IMR-90 (cell line): ENCODE measurements at regions not wholly inside any gene's neighbourhood (a gene's known extent, or its start where the extent isn't known, plus 50 kb on each side); places are given as distances from the start of the nearest gene placed in this dataset.

Source experiments
- ATAC-seq: fragments of 200-7000 bp; cut with Tn5 transposase; 2 replicates; pipeline ENCODE4 v1.9.1; 2020; ENCODE audit warnings: low read depth, mild to moderate bottlenecking, moderate library complexity
- BruUV-seq: library from RNA; stranded (reverse); fragments of 400-500 nt; replicated peaks from 2 replicates; lab custom pipeline; 2021; lab: Mats Ljungman, UMichigan
- CTCF ChIA-PET: fragments of 300-600 bp; formaldehyde crosslinking; extraction: SDS; loops from one replicate; lab custom pipeline; 2021; ENCODE audit warnings: antibody characterized with exemption; lab: Yijun Ruan, JAX
- POLR2A ChIA-PET: fragments of 300-600 bp; sonication (Branson Sonifier 250); formaldehyde crosslinking; loops from one replicate; lab custom pipeline; 2022; ENCODE audit warnings: antibody characterized with exemption; ENCODE audit not compliant: unreplicated experiment; lab: Charles Lee
- DNase-seq: peaks from one replicate; pipeline ENCODE4 v3.0.0; 2013
- H2AFZ ChIP-seq: replicated peaks from 2 replicates; pipeline ENCODE3; 2013; ENCODE audit warnings: low read length, mild to moderate bottlenecking; ENCODE audit not compliant: poor library complexity
- H2AK5ac ChIP-seq: 2 replicates; pipeline ENCODE4 v1.6.1; 2013; ENCODE audit warnings: low read depth, low read length, inconsistent platforms
- H2AK9ac ChIP-seq: replicated peaks from 2 replicates; pipeline ENCODE3; 2013; ENCODE audit warnings: mild to moderate bottlenecking, low read depth, low read length, moderate library complexity; ENCODE audit not compliant: poor library complexity
- H2BK120ac ChIP-seq: 2 replicates; pipeline ENCODE4 v1.6.1; 2013; ENCODE audit warnings: low read depth, low read length, inconsistent platforms
- H2BK15ac ChIP-seq: 3 replicates; pipeline ENCODE4 v1.6.1; 2013; ENCODE audit warnings: low read depth, low read length, inconsistent platforms
- H2BK20ac ChIP-seq: 2 replicates; pipeline ENCODE4 v1.6.1; 2013; ENCODE audit warnings: low read depth, mild to moderate bottlenecking, inconsistent platforms, low read length, moderate library complexity
- H2BK5ac ChIP-seq: 2 replicates; pipeline ENCODE4 v1.6.1; 2013; ENCODE audit warnings: mild to moderate bottlenecking, low read depth, low read length, inconsistent platforms; ENCODE audit not compliant: poor library complexity, severe bottlenecking
- H3K14ac ChIP-seq: replicated peaks from 2 replicates; pipeline ENCODE4 v1.6.1; 2013; ENCODE audit warnings: low read depth, low read length, inconsistent platforms
- H3K18ac ChIP-seq: 2 replicates; pipeline ENCODE4 v1.6.1; 2013; ENCODE audit warnings: low read depth, low read length, control low read depth
- H3K23ac ChIP-seq: 2 replicates; pipeline ENCODE4 v1.6.1; 2013; ENCODE audit warnings: low read depth, low read length, inconsistent platforms
- H3K27ac ChIP-seq: 2 replicates; pipeline ENCODE4 v1.5.1; 2013; ENCODE audit warnings: mild to moderate bottlenecking, control low read depth, low read length; ENCODE audit not compliant: insufficient read depth
- H3K27me3 ChIP-seq: 2 replicates; pipeline ENCODE4 v1.6.1; 2013; ENCODE audit warnings: low read length; ENCODE audit not compliant: control insufficient read depth, insufficient read depth
- H3K36me3 ChIP-seq: 2 replicates; pipeline ENCODE4 v1.6.1; 2013; ENCODE audit warnings: low read length, mixed read lengths; ENCODE audit not compliant: control insufficient read depth, insufficient read depth
- H3K4ac ChIP-seq: 2 replicates; pipeline ENCODE4 v1.6.1; 2013; ENCODE audit warnings: low read depth, low read length, inconsistent platforms
- H3K4me1 ChIP-seq: 2 replicates; pipeline ENCODE4 v1.6.1; 2013; ENCODE audit warnings: low read length, mixed read lengths; ENCODE audit not compliant: control insufficient read depth, insufficient read depth
- H3K4me2 ChIP-seq: 2 replicates; pipeline ENCODE4 v1.6.1; 2013; ENCODE audit warnings: low read depth, mild to moderate bottlenecking, control low read depth, low read length, moderate library complexity
- H3K4me3 ChIP-seq: 2 replicates; pipeline ENCODE4 v1.5.1; 2013; ENCODE audit warnings: low read depth, mild to moderate bottlenecking, control low read depth, low read length, moderate library complexity; ENCODE audit not compliant: insufficient read depth
- H3K56ac ChIP-seq: 2 replicates; pipeline ENCODE4 v1.6.1; 2013; ENCODE audit warnings: low read length, inconsistent platforms; ENCODE audit not compliant: insufficient read depth; ENCODE audit errors: extremely low read depth
- H3K79me1 ChIP-seq, 2 experiments: 2 replicates each; pipeline ENCODE4 v1.6.1; 2013; ENCODE audit warnings: low read length in 2 of 2, inconsistent platforms in 1 of 2, low read depth in 1 of 2
- H3K9ac ChIP-seq: 2 replicates; pipeline ENCODE4 v1.6.1; 2013; ENCODE audit warnings: low read depth, low read length, control low read depth
- H3K9me1 ChIP-seq: 2 replicates; pipeline ENCODE4 v1.6.1; 2013; ENCODE audit warnings: low read length, inconsistent platforms; ENCODE audit not compliant: insufficient read depth
- H3K9me3 ChIP-seq: 2 replicates; pipeline ENCODE4 v1.6.1; 2013; ENCODE audit warnings: low read length; ENCODE audit not compliant: control insufficient read depth, insufficient read depth
- H4K20me1 ChIP-seq: 2 replicates; pipeline ENCODE4 v1.6.1; 2013; ENCODE audit warnings: low read length, inconsistent platforms; ENCODE audit not compliant: insufficient read depth
- H4K5ac ChIP-seq: 2 replicates; pipeline ENCODE4 v1.6.1; 2013; ENCODE audit warnings: mild to moderate bottlenecking, low read depth, low read length, control low read depth
- H4K8ac ChIP-seq, 2 experiments: 2 replicates each; pipeline ENCODE4 v1.6.1; 2013; ENCODE audit warnings: low read depth in 2 of 2, low read length in 2 of 2, control low read depth in 1 of 2, inconsistent platforms in 1 of 2
- H4K91ac ChIP-seq: 2 replicates; pipeline ENCODE4 v1.6.1; 2013; ENCODE audit warnings: low read depth, low read length, inconsistent platforms; ENCODE audit not compliant: insufficient read depth
- CEBPB ChIP-seq: IDR thresholded peaks from 2 replicates; pipeline ENCODE4 v1.6.1; 2012; ENCODE audit warnings: low read depth, low read length, improper control_type of control experiment
- CHD1 ChIP-seq: IDR thresholded peaks from 2 replicates; pipeline ENCODE4 v1.6.1; 2012; ENCODE audit warnings: low read depth, low read length, improper control_type of control experiment
- CTCF ChIP-seq: conservative IDR thresholded peaks from 2 replicates; pipeline ENCODE4 v1.5.1; 2012; ENCODE audit warnings: mild to moderate bottlenecking, low read depth, low read length, improper control_type of control experiment
- ELK1 ChIP-seq: fragments of 150-350 bp; IDR thresholded peaks from 2 replicates; pipeline ENCODE4 v1.6.1; 2016; ENCODE audit warnings: low read depth, mild to moderate bottlenecking, low read length, moderate library complexity, borderline replicate concordance
- FOS ChIP-seq: fragments of 150-350 bp; IDR thresholded peaks from 2 replicates; pipeline ENCODE4 v1.6.1; 2016; ENCODE audit warnings: low read depth, low read length
- MAFK ChIP-seq: IDR thresholded peaks from 2 replicates; pipeline ENCODE4 v1.6.1; 2012; ENCODE audit warnings: low read depth, low read length, improper control_type of control experiment
- MAZ ChIP-seq: IDR thresholded peaks from 2 replicates; pipeline ENCODE4 v1.6.1; 2012; ENCODE audit warnings: low read depth, mild to moderate bottlenecking, low read length, improper control_type of control experiment, moderate library complexity, borderline replicate concordance
- MXI1 ChIP-seq: IDR thresholded peaks from 2 replicates; pipeline ENCODE4 v1.6.1; 2012; ENCODE audit warnings: low read depth, mild to moderate bottlenecking, low read length, moderate library complexity, borderline replicate concordance
- POLR2A ChIP-seq: IDR thresholded peaks from 2 replicates; pipeline ENCODE4 v1.6.1; 2012; ENCODE audit warnings: mild to moderate bottlenecking, low read depth, low read length
- RAD21 ChIP-seq: IDR thresholded peaks from 2 replicates; pipeline ENCODE4 v1.6.1; 2012; ENCODE audit warnings: low read length, improper control_type of control experiment
- RCOR1 ChIP-seq: IDR thresholded peaks from 2 replicates; pipeline ENCODE4 v1.6.1; 2012; ENCODE audit warnings: mild to moderate bottlenecking, low read length, improper control_type of control experiment; ENCODE audit not compliant: insufficient replicate concordance
- RFX5 ChIP-seq: IDR thresholded peaks from 2 replicates; pipeline ENCODE4 v1.8.0; 2012; ENCODE audit warnings: low read depth, mild to moderate bottlenecking, low read length, moderate library complexity
- USF2 ChIP-seq: fragments of 150-350 bp; IDR thresholded peaks from 2 replicates; pipeline ENCODE4 v1.6.1; 2017; ENCODE audit warnings: mild to moderate bottlenecking, antibody characterized with exemption, low read length, low read depth
- WGBS, 2 experiments: methylation state at CpG; one replicate each; pipeline versions ENCODE4 v1.1.5 to v1.1.7; 2013; ENCODE audit warnings: missing lambda C conversion rate in 2 of 2; ENCODE audit not compliant: insufficient read length in 1 of 2; ENCODE audit errors: extremely low coverage in 2 of 2; 5-methylcytosine and 5-hydroxymethylcytosine counted together
- dilution Hi-C: fragments of 300-500 bp; cut with HindIII; formaldehyde crosslinking; loops from one replicate; pipeline ENCODE4 v1.14.3; 2018; ENCODE audit warnings: low sequenced_read_pairs; ENCODE audit not compliant: unreplicated experiment
- in situ Hi-C: fragments of 300-500 bp; cut with MboI; formaldehyde crosslinking; loops from 3 replicates; pipeline ENCODE4 v1.14.3; 2019; ENCODE audit warnings: low sequenced_read_pairs, inconsistent platforms, mixed read lengths
- intact Hi-C: fragments of 100-400 bp; cut with micrococcal nuclease; formaldehyde crosslinking; loops from 2 replicates; pipeline ENCODE4 v1.10.0; 2022

- no peak for DNase-seq
- no peak overlapping the region for H4K91ac ChIP-seq
- intact Hi-C loops, result no loop called here
- peaks cover 5% of the 10 kb centered on the region for H3K27me3 ChIP-seq
- H2AK5ac ChIP-seq, result no peak overlapping the region
- no peaks in the 10 kb centered on the region for H3K79me1 ChIP-seq
- no TSS peak for BruUV-seq
- no peak overlapping the region for H3K27ac ChIP-seq
- POLR2A ChIA-PET, result no interaction called here
- ATAC-seq, result no peak
- no peak overlapping the region for H3K4ac ChIP-seq
- H2BK20ac ChIP-seq, result no peak overlapping the region
- H2BK5ac ChIP-seq, result no peak overlapping the region
- no CpG with 5 or more reads among the region's 2 CpGs for WGBS, 2 experiments
- no peak overlapping the region for H3K56ac ChIP-seq
- no peaks in the 10 kb centered on the region for H3K9me3 ChIP-seq
- no peak overlapping the region for H2BK120ac ChIP-seq
- no peaks in the 10 kb centered on the region for H4K20me1 ChIP-seq
- no peak overlapping the region for H2AFZ ChIP-seq
- no peak overlapping the region for H3K23ac ChIP-seq
- dilution Hi-C loops, result no loop called here
- no peak overlapping the region for H2BK15ac ChIP-seq
- H3K4me2 ChIP-seq, result no peak overlapping the region
- CTCF ChIA-PET, result interaction anchor here (0.5 to 0.6 kb wide), 2 partner anchors 188 to 521 kb away, joined by 3 to 7 read pairs; no protein-coding TSS in a partner anchor
- TF ChIP-seq CTCF, result no peak
- TF ChIP-seq MAZ, result no peak
- TF ChIP-seq RFX5, result no peak
- no peak for TF ChIP-seq CEBPB
- TF ChIP-seq FOS, result no peak
- no peak for TF ChIP-seq CHD1
- no peak for TF ChIP-seq ELK1
- TF ChIP-seq MXI1, result no peak
- TF ChIP-seq USF2, result no peak
- TF ChIP-seq RCOR1, result no peak
- TF ChIP-seq RAD21, result no peak
- no peak for TF ChIP-seq POLR2A
- no peak for TF ChIP-seq MAFK
- H4K5ac ChIP-seq, result no peak overlapping the region
- H3K9ac ChIP-seq, result no peak overlapping the region
- H3K18ac ChIP-seq, result no peak overlapping the region
- in situ Hi-C loops, result no loop called here
- no peaks in the 10 kb centered on the region for H3K4me1 ChIP-seq
- no peak overlapping the region for H3K4me3 ChIP-seq
- no peaks in the 10 kb centered on the region for H3K9me1 ChIP-seq
- no peak overlapping the region for H4K8ac ChIP-seq
- no peaks in the 10 kb centered on the region for H3K36me3 ChIP-seq
- H3K14ac ChIP-seq, result no peak overlapping the region
- H2AK9ac ChIP-seq, result no peak overlapping the region
These were observed 87.6 kb upstream of the RPL34 start for GRCh38 chr4:108532738-108533137.
